ENCODE measurements at regions not wholly inside any gene's neighbourhood (a gene's known extent, or its start where the extent isn't known, plus 50 kb on each side); places are given as distances from the start of the nearest gene placed in this dataset.

DNA sequence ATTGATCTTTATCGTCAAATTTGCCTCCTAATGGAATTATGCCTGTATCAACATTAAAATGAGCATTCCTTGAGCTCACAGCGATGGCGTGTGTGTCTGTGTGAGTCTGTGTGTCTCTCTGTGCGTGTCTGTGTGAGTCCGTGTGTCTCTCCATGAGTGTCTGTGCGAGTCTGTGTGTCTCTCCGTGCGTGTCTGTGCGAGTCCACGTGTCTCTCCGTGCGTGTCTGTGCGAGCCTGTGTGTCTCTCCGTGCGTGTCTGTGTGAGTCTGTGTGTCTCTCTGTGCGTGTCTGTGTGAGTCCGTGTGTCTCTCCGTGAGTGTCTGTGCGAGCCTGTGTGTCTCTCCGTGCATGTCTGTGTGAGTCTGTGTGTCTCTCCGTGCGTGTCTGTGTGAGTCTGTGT, 326.5 kb upstream of the B3GAT1 start:
- no peak for DNase-seq (ENCODE audit: low read depth)
- no peak overlapping the region for H3K4me3 ChIP-seq (replicated peaks; ENCODE audit: low read depth, low read length)
- TF ChIP-seq CTCF (IDR thresholded peaks at IDR 0.05; ENCODE audit: low read length, missing control alignments), result no peak

DNA sequence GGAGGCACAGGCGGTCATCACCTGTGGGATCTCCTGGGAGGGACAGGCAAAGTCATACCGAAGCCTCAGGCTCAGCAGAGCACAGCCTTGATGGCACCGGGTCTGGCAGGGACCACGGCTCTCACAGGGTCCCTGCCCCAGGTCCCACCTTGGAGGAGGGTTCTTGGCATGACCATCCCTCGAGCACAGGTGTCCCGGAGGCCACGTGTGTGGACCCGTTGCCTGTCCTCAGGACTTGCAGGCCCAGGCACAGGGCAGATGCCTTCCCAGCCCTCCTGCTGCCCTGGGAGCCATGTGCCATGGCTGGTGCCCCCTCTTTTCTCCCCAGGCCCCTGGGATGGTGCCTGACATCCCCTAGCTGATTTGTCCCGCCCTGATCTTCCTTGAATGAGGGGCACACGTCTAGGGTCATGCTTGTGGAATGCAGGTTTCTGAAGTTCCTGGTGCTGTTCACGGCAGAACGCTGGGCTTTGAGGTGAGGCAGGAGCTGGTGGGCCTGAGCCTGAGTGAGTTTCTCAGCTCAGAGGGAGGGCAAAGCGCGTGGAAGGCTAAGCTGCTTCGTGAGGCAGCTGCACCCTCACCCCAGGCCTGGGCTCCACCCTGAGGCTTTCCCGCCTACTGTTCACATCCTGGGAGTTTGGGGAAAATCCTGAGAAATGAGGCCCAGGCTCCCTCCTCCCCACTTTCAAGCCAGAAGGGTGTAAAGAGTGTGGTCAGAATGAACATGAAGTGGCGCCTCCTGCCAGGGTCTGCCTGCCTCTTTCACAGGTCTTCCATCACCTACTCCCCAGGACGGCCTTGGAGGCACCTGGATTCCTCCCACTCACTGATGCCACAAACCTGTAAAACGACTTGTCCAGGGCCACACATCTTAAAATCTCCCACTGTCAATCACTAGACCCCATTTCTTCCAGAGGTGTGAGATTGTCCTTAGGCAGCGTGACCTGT, 325.8 kb upstream of the B3GAT1 start:
- DNase-seq (ENCODE audit: low read depth), result no peak
- no peak for TF ChIP-seq CTCF (IDR thresholded peaks at IDR 0.05; ENCODE audit: low read length, missing control alignments)
- no peak overlapping the region for H3K4me3 ChIP-seq (replicated peaks; ENCODE audit: low read depth, low read length)

GRCh38 chr11:134736251-134736947, 324.4 kb upstream of the B3GAT1 start:
- DNase-seq (ENCODE audit: low read depth), result no peak
- no peak overlapping the region for H3K4me3 ChIP-seq (replicated peaks; ENCODE audit: low read depth, low read length)
- no peak for TF ChIP-seq CTCF (IDR thresholded peaks at IDR 0.05; ENCODE audit: low read length, missing control alignments)

DNA sequence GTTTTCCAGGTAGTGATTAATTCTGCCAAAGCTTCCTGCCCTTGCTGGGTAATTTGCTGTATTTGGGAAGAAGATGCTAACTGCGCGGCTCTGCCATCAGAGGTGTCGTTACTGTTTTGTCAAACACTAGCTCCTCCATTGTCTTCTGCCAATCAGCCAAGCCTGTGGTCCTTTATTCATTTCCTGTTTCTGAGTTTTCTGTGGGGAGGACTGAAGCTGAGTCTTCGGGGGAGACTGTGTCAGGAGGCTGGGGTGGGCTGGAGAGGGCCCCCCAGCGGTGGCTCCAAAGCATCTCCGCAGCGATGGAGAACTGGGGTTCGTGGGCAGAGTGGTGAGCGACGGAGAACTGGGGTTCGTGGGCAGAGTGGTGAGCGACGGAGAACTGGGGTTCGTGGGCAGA, 322.9 kb upstream of the B3GAT1 start:
- DNase-seq (ENCODE audit: low read depth), result no peak
- H3K4me3 ChIP-seq (replicated peaks; ENCODE audit: low read depth, low read length), result no peak overlapping the region
- no peak for TF ChIP-seq CTCF (IDR thresholded peaks at IDR 0.05; ENCODE audit: low read length, missing control alignments)

- no peak for DNase-seq (ENCODE audit: low read depth)
Observed at GRCh38 chr11:134734141-134734845, 322.3 kb upstream of the B3GAT1 start.

DNA sequence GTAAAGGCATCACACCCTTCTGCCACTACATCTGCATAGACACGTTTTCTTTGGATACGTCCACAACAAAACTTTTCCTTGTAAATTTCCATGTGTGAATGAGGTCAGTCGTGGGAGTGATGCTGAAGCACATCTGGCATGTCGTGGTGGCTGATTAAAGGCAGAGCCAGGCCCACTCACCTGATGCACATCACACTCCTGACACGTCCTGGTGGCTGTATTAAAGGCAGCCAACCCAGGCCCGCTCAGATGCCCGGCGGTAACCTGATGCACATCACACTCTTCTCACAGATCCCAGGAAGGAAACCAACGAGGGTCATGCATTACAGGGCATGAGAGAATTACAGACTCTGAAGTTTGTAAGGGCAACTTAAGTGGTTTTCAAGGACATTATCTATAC, 321.6 kb upstream of the B3GAT1 start:
- no peak for DNase-seq (ENCODE audit: low read depth)
- TF ChIP-seq CTCF (IDR thresholded peaks at IDR 0.05; ENCODE audit: low read length, missing control alignments), result no peak

More at GRCh38 chr11:134734141-134734845, 322.3 kb upstream of the B3GAT1 start:
- TF ChIP-seq CTCF (IDR thresholded peaks at IDR 0.05; ENCODE audit: low read length, missing control alignments), result no peak
- H3K4me3 ChIP-seq (replicated peaks; ENCODE audit: low read depth, low read length), result no peak overlapping the region

More for the DNA sequence above, 321.6 kb upstream of the B3GAT1 start:
- H3K4me3 ChIP-seq (replicated peaks; ENCODE audit: low read depth, low read length), result no peak overlapping the region

Data from fibroblast of pulmonary artery (primary cell).